ENCODE measurements at regions not wholly inside any gene's neighbourhood (a gene's known extent, or its start where the extent isn't known, plus 50 kb on each side); places are given as distances from the start of the nearest gene placed in this dataset.

DNA sequence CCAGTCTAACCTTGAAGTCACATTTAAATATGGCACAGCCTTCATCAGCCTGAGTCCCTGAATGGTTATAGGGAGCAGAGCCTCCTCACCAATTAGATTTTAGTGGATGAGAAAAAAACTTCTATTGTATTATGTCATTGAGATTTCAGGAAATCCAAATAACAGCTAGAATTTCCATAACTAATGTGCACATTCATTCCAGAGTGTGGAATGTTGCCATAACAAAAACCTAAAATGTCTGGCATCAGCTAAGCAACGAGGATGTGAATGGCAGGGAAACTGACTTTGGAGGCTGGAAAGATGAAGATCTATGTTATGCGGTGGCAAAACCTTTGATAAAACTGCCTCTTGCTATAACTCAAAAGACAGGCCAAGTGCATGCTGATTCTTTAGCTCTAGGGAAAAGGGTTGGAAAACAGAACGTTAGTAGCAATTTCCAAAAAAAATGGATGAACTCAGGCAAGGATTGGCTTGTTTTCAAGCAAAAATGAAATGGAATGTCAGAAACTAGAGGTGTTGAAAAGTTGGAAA, 91.3 kb upstream of the NFIB start:
- CTCF ChIA-PET = interaction anchor here (0.6 kb wide), 1 partner anchor 9 kb away, joined by 3 read pairs; no protein-coding TSS in a partner anchor

GRCh38 chr9:14403081-14403480, 89.1 kb upstream of the NFIB start:
- ChIA-PET CTCF (interaction anchor here (0.6 to 0.8 kb wide), 2 partner anchors 9 to 10 kb away, joined by 3 read pairs; no protein-coding TSS in a partner anchor), POLR2A (no interaction called here)
- peaks cover 5 to 6% of the 10 kb centered on the region in 2 experiments; a peak in 2 of 4 replicates for H3K4me1 ChIP-seq (ENCODE audit: control insufficient read depth in 1 of 2, insufficient read depth in 2 of 2, low read depth in 1 of 2, low read length in 1 of 2)
- no peaks in the 10 kb centered on the region for H3K9me3 ChIP-seq
- H2AFZ ChIP-seq (ENCODE audit: low read depth) = no peak overlapping the region
- H3K4me3 ChIP-seq (ENCODE audit: low read depth in 2 of 2, low read length in 1 of 2) = no peak overlapping the region
- no peak for TF ChIP-seq YY1 (IDR thresholded peaks at IDR 0.05; ENCODE audit: low read depth)
- no peak for TF ChIP-seq MEF2A (IDR thresholded peaks at IDR 0.05; ENCODE audit: borderline replicate concordance, low read depth)
- no peak for TF ChIP-seq RCOR1 (IDR thresholded peaks at IDR 0.05; ENCODE audit: low read length)
- TF ChIP-seq, protein P1, sequence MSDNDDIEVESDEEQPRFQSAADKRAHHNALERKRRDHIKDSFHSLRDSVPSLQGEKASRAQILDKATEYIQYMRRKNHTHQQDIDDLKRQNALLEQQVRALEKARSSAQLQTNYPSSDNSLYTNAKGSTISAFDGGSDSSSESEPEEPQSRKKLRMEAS (IDR thresholded peaks at IDR 0.05; ENCODE audit: low read depth) = no peak
- TF ChIP-seq, protein P2, sequence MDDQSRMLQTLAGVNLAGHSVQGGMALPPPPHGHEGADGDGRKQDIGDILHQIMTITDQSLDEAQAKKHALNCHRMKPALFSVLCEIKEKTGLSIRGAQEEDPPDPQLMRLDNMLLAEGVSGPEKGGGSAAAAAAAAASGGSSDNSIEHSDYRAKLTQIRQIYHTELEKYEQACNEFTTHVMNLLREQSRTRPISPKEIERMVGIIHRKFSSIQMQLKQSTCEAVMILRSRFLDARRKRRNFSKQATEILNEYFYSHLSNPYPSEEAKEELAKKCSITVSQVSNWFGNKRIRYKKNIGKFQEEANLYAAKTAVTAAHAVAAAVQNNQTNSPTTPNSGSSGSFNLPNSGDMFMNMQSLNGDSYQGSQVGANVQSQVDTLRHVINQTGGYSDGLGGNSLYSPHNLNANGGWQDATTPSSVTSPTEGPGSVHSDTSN (IDR thresholded peaks at IDR 0.05) = no peak
- TF ChIP-seq, protein P3, sequence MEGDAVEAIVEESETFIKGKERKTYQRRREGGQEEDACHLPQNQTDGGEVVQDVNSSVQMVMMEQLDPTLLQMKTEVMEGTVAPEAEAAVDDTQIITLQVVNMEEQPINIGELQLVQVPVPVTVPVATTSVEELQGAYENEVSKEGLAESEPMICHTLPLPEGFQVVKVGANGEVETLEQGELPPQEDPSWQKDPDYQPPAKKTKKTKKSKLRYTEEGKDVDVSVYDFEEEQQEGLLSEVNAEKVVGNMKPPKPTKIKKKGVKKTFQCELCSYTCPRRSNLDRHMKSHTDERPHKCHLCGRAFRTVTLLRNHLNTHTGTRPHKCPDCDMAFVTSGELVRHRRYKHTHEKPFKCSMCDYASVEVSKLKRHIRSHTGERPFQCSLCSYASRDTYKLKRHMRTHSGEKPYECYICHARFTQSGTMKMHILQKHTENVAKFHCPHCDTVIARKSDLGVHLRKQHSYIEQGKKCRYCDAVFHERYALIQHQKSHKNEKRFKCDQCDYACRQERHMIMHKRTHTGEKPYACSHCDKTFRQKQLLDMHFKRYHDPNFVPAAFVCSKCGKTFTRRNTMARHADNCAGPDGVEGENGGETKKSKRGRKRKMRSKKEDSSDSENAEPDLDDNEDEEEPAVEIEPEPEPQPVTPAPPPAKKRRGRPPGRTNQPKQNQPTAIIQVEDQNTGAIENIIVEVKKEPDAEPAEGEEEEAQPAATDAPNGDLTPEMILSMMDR (IDR thresholded peaks at IDR 0.05) = no peak
- no peak for TF ChIP-seq IRF3 (IDR thresholded peaks at IDR 0.05; ENCODE audit: low read depth, low read length)
- no peak for TF ChIP-seq USF1 (IDR thresholded peaks at IDR 0.05; ENCODE audit: borderline replicate concordance, low read depth)
- no peak for TF ChIP-seq NFIC (IDR thresholded peaks at IDR 0.05; ENCODE audit: borderline replicate concordance)
- TF ChIP-seq SMC3 (IDR thresholded peaks at IDR 0.05; ENCODE audit: low read depth, low read length) = no peak
- TF ChIP-seq RFX5 (IDR thresholded peaks at IDR 0.05; ENCODE audit: low read length) = no peak
- no peak for TF ChIP-seq USF2 (IDR thresholded peaks at IDR 0.05; ENCODE audit: borderline replicate concordance, low read depth, low read length)
- TF ChIP-seq GABPA (IDR thresholded peaks at IDR 0.05; ENCODE audit: low read depth) = no peak
- H3K27ac ChIP-seq (ENCODE audit: low read depth in 2 of 2, low read length in 1 of 2) = no peak overlapping the region; a peak in 1 of 4 replicates
- no peak overlapping the region for H3K4me2 ChIP-seq
- DNase-seq = no peak
- H3K9ac ChIP-seq = no peak overlapping the region
- no peaks in the 10 kb centered on the region for H3K79me2 ChIP-seq (ENCODE audit: insufficient read depth)
- H3K36me3 ChIP-seq (replicated peaks in 1 of 2; ENCODE audit: control insufficient read depth in 1 of 2, insufficient read depth in 2 of 2, low read length in 1 of 2) = no peaks in the 10 kb centered on the region
- no peaks in the 10 kb centered on the region for H3K9me2 ChIP-seq
- no peaks in the 10 kb centered on the region for H3F3A ChIP-seq (replicated peaks; ENCODE audit: insufficient read depth)
- H4K20me1 ChIP-seq (ENCODE audit: insufficient read depth) = no peaks in the 10 kb centered on the region
- H3K27me3 ChIP-seq (ENCODE audit: insufficient read depth) = no peaks in the 10 kb centered on the region
- 71% methylated on average over 4 of the region's 4 CpGs for WGBS (ENCODE audit: low lambda C conversion rate)

More for the DNA sequence above, 91.3 kb upstream of the NFIB start:
- H3K9ac ChIP-seq = no peak overlapping the region
- no peak overlapping the region for H3K4me2 ChIP-seq
- no peaks in the 10 kb centered on the region for H3F3A ChIP-seq (replicated peaks; ENCODE audit: insufficient read depth)
- POLR2A ChIA-PET = no interaction called here
- no peak overlapping the region for H3K4me3 ChIP-seq (ENCODE audit: low read depth in 2 of 2, low read length in 1 of 2)
- H3K9me3 ChIP-seq = no peaks in the 10 kb centered on the region
- no peak overlapping the region for H2AFZ ChIP-seq (ENCODE audit: low read depth)
- no peaks in the 10 kb centered on the region for H3K9me2 ChIP-seq
- DNase-seq = no peak
- H3K36me3 ChIP-seq (replicated peaks in 1 of 2; ENCODE audit: control insufficient read depth in 1 of 2, insufficient read depth in 2 of 2, low read length in 1 of 2) = no peaks in the 10 kb centered on the region
- TF ChIP-seq EZH2phosphoT487 (IDR thresholded peaks at IDR 0.05; ENCODE audit: borderline replicate concordance, low read depth) = no peak
- no peaks in the 10 kb centered on the region for H3K79me2 ChIP-seq (ENCODE audit: insufficient read depth)
- H3K27me3 ChIP-seq (ENCODE audit: insufficient read depth) = no peaks in the 10 kb centered on the region
- no peaks in the 10 kb centered on the region for H4K20me1 ChIP-seq (ENCODE audit: insufficient read depth)
- 78% methylated on average over 3 of the region's 3 CpGs for WGBS (ENCODE audit: low lambda C conversion rate)
- H3K4me1 ChIP-seq (ENCODE audit: control insufficient read depth in 1 of 2, insufficient read depth in 2 of 2, low read depth in 1 of 2, low read length in 1 of 2) = peaks cover 3 to 6% of the 10 kb centered on the region in 2 experiments; a peak in 2 of 4 replicates
- H3K27ac ChIP-seq (ENCODE audit: low read depth in 2 of 2, low read length in 1 of 2) = no peak overlapping the region
